K562 (cell line): ENCODE measurements at regions not wholly inside any gene's neighbourhood (a gene's known extent, or its start where the extent isn't known, plus 50 kb on each side); places are given as distances from the start of the nearest gene placed in this dataset.
A peak's percentile ranks its signal among the peaks of the same experiment; 100 is the strongest.

Experiments
- ATAC-seq: fragments of 200-7000 bp; cut with Tn5 transposase; 3 replicates; pipeline ENCODE4 v1.9.1; 2020; ENCODE audit warnings: moderate library complexity
- BruUV-seq: library from RNA; stranded (reverse); fragments of 400-500 nt; replicated peaks from 2 replicates; lab custom pipeline; 2021; lab: Mats Ljungman, UMichigan
- CTCF ChIA-PET: fragments of 300-600 bp; formaldehyde crosslinking; extraction: SDS; loops from one replicate; lab custom pipeline; 2021; ENCODE audit warnings: low intra/inter-chr PET ratio; lab: Yijun Ruan, JAX
- POLR2A ChIA-PET: fragments of 300-600, 350-650 bp; sonication (Branson Sonifier 250); formaldehyde crosslinking; extraction: SDS; loops from one replicate; lab custom pipeline; 2021; ENCODE audit warnings: antibody characterized with exemption, inconsistent platforms; lab: Yijun Ruan, JAX
- DNase-seq, 4 experiments: peaks; one replicate each; pipeline versions ENCODE4 v3.0.0 to v3.0.0-alpha.2; 2011 to 2018; ENCODE audit warnings: low spot score in 3 of 4, mixed read lengths in 3 of 4; ENCODE audit errors: extremely low read depth in 1 of 4
- FAIRE-seq: peaks from 2 replicates; lab custom pipeline; 2011; peaks lifted over from hg19 to GRCh38; lab: Jason Lieb, UNC
- H2AFZ ChIP-seq: 2 replicates; pipeline ENCODE4 v1.6.0; 2011; ENCODE audit warnings: low read depth, low read length, control low read depth, inconsistent platforms
- H3K27ac ChIP-seq: fragments of 200-600 bp; 3 replicates; pipeline ENCODE4 v1.8.0; 2011; ENCODE audit warnings: low read depth, mild to moderate bottlenecking, control low read depth, inconsistent platforms, low read length, moderate library complexity, mixed read lengths; ENCODE audit errors: extremely low read depth
- H3K27me3 ChIP-seq, 2 experiments: fragments of 300-600 bp in 1 of 2; 2 replicates in 1 of 2; 3 replicates in 1 of 2; pipeline versions ENCODE4 v1.6.0 to v1.8.0; 2011; ENCODE audit warnings: inconsistent platforms in 2 of 2, low read length in 2 of 2, mild to moderate bottlenecking in 1 of 2, mixed read lengths in 1 of 2, moderate library complexity in 1 of 2; ENCODE audit not compliant: control insufficient read depth in 2 of 2, insufficient read depth in 2 of 2
- H3K36me3 ChIP-seq: fragments of 300-600 bp; 3 replicates; pipeline ENCODE4 v1.8.0; 2011; ENCODE audit warnings: mild to moderate bottlenecking, low read length, inconsistent platforms; ENCODE audit not compliant: control insufficient read depth, insufficient read depth
- H3K4me1 ChIP-seq, 2 experiments: fragments of 200-600 bp in 1 of 2; replicated peaks in 1 of 2; 2 replicates in 1 of 2; 3 replicates in 1 of 2; pipeline versions ENCODE4 v1.5.1 to v1.8.0; 2011; ENCODE audit warnings: inconsistent platforms in 2 of 2, low read length in 2 of 2, mild to moderate bottlenecking in 1 of 2, mixed read lengths in 1 of 2, moderate library complexity in 1 of 2; ENCODE audit not compliant: control insufficient read depth in 2 of 2, insufficient read depth in 2 of 2
- H3K4me2 ChIP-seq: 2 replicates; pipeline ENCODE4 v1.6.1; 2011; ENCODE audit warnings: low read length, control low read depth, inconsistent platforms, mixed read lengths; ENCODE audit not compliant: insufficient read depth
- H3K4me3 ChIP-seq: fragments of 200-600 bp; sonication (generic), shearing (Covaris generic); 2 replicates; pipeline ENCODE4 v1.5.1; 2016; ENCODE audit warnings: control low read depth, inconsistent platforms
- H3K79me2 ChIP-seq: fragments of 200-600 bp; 3 replicates; pipeline ENCODE4 v1.8.0; 2011; ENCODE audit warnings: low read length, inconsistent platforms; ENCODE audit not compliant: control insufficient read depth, insufficient read depth
- H3K9ac ChIP-seq, 2 experiments: 2 replicates each; pipeline versions ENCODE4 v1.6.0 to v1.6.1; 2011; ENCODE audit warnings: low read depth in 2 of 2, low read length in 2 of 2, control low read depth in 1 of 2, inconsistent platforms in 1 of 2, mild to moderate bottlenecking in 1 of 2, mixed read lengths in 1 of 2; ENCODE audit not compliant: insufficient read depth in 1 of 2
- H3K9me1 ChIP-seq: one replicate; pipeline ENCODE4 v1.6.0; 2011; ENCODE audit warnings: inconsistent platforms, mild to moderate bottlenecking, low read length, moderate library complexity; ENCODE audit not compliant: control insufficient read depth, insufficient read depth
- H3K9me3 ChIP-seq: replicated peaks from 2 replicates; pipeline ENCODE4 v1.5.1; 2011; ENCODE audit warnings: low read depth, low read length, inconsistent platforms; ENCODE audit not compliant: control insufficient read depth, insufficient read depth
- H4K20me1 ChIP-seq: replicated peaks from 2 replicates; pipeline ENCODE4 v1.6.1; 2011; ENCODE audit warnings: low read length, inconsistent platforms, mixed read lengths; ENCODE audit not compliant: control insufficient read depth, insufficient read depth
- FOS ChIP-seq: IDR thresholded peaks from 3 replicates; pipeline ENCODE4 v1.6.1; 2011; ENCODE audit not compliant: insufficient read length; ENCODE audit errors: extremely low read depth
- HDGF ChIP-seq: fragments of 450-650 bp; IDR thresholded peaks from 2 replicates; pipeline ENCODE4 v1.6.1; 2016
- JUND ChIP-seq, 2 experiments: IDR thresholded peaks; 2 replicates in 1 of 2; 3 replicates in 1 of 2; pipeline ENCODE4 v1.6.1; 2011; ENCODE audit warnings: borderline replicate concordance in 2 of 2, low read depth in 2 of 2, low read length in 2 of 2, improper control_type of control experiment in 1 of 2, missing biosample characterization in 1 of 2, missing genetic modification characterization in 1 of 2, missing genetic modification reagents in 1 of 2
- PCBP1 ChIP-seq: fragments of 200-400 bp; formaldehyde crosslinking; IDR thresholded peaks from 2 replicates; pipeline ENCODE4 v1.6.1; 2018; ENCODE audit warnings: mild to moderate bottlenecking, low read depth, low read length; ENCODE audit not compliant: poor library complexity, severe bottlenecking
- SMARCA5 ChIP-seq: fragments of 450-650 bp; IDR thresholded peaks from 2 replicates; pipeline ENCODE4 v1.6.1; 2016
- TOE1 ChIP-seq, 2 experiments: fragments of 450-650 bp in 1 of 2; sonication (generic) in 1 of 2; formaldehyde crosslinking in 1 of 2; IDR thresholded peaks; 2 replicates each; pipeline versions ENCODE4 v1.7.1 to v1.8.0; 2016 to 2022; ENCODE audit warnings: borderline replicate concordance in 2 of 2, mild to moderate bottlenecking in 2 of 2, antibody characterized with exemption in 1 of 2, inconsistent platforms in 1 of 2, low read depth in 1 of 2, missing genetic modification reagents in 1 of 2, moderate library complexity in 1 of 2
- ZBTB40 ChIP-seq, 2 experiments: fragments of 450-650 bp in 1 of 2; sonication (generic) in 1 of 2; formaldehyde crosslinking in 1 of 2; IDR thresholded peaks; 2 replicates each; pipeline versions ENCODE4 v1.7.1 to v1.9.0; 2016 to 2022; ENCODE audit warnings: inconsistent platforms in 1 of 2, mild to moderate bottlenecking in 1 of 2, missing genetic modification reagents in 1 of 2
- ZNF277 ChIP-seq: fragments of 250-450 bp; sonication (Bioruptor Pico); IDR thresholded peaks from 2 replicates; pipeline ENCODE4 v1.8.0; 2022; ENCODE audit warnings: inconsistent platforms, mild to moderate bottlenecking, moderate library complexity, borderline replicate concordance
- ZNF311 ChIP-seq: fragments of 250-450 bp; sonication (Bioruptor Pico); IDR thresholded peaks from 2 replicates; pipeline ENCODE4 v1.4.0; 2020; ENCODE audit warnings: mild to moderate bottlenecking, moderate library complexity
- ZNF324 ChIP-seq: fragments of 250-450 bp; sonication (Bioruptor Pico); IDR thresholded peaks from 2 replicates; pipeline ENCODE4 v1.4.0; 2020; ENCODE audit warnings: mild to moderate bottlenecking
- ZNF445 ChIP-seq: fragments of 250-450 bp; sonication (Bioruptor Pico); IDR thresholded peaks from 2 replicates; pipeline ENCODE4 v1.4.0; 2020; ENCODE audit warnings: low read depth, mild to moderate bottlenecking, moderate library complexity
- ZNF785 ChIP-seq: fragments of 250-450 bp; sonication (Bioruptor Pico); IDR thresholded peaks from 2 replicates; pipeline ENCODE4 v1.4.0; 2020; ENCODE audit warnings: mild to moderate bottlenecking
- WGBS: fragments of 100-300 bp; shearing (Covaris generic); methylation state at CpG from one replicate; pipeline ENCODE4 v1.1.6; 2016; ENCODE audit warnings: low coverage, mixed read lengths; ENCODE audit not compliant: insufficient coverage; ENCODE audit errors: missing lambda C conversion rate; 5-methylcytosine and 5-hydroxymethylcytosine counted together
- in situ Hi-C: fragments of 300-500 bp; cut with MboI; formaldehyde crosslinking; loops from 4 replicates; pipeline ENCODE4 v1.15.0; 2018; ENCODE audit warnings: inconsistent platforms, mixed read lengths
- intact Hi-C: fragments of 100-400 bp; cut with micrococcal nuclease; formaldehyde crosslinking; loops from 2 replicates; pipeline ENCODE4 v1.14.2; 2022

GRCh38 chr7:138267934-138268333 lies 191.7 kb downstream of the AKR1D1 start:
- FAIRE-seq = no peak
- H3K79me2 ChIP-seq = no peaks in the 10 kb centered on the region
- H3K4me3 ChIP-seq = no peak overlapping the region
- ChIA-PET CTCF (no interaction called here), POLR2A (interaction anchor here (0.6 to 0.7 kb wide), 2 partner anchors 10 to 86 kb away, joined by 3 read pairs; no protein-coding TSS in a partner anchor)
- BruUV-seq = no TSS peak
- 26% methylated on average over 6 of the region's 6 CpGs for WGBS
- peak overlapping the region in 1 of 2 experiments; percentile 54; a peak in 2 of 4 replicates for H3K9ac ChIP-seq
- no peaks in the 10 kb centered on the region for H3K9me1 ChIP-seq
- no peaks in the 10 kb centered on the region; a peak in 1 of 5 replicates for H3K4me1 ChIP-seq
- intact Hi-C loops (no loop called here), in situ Hi-C loops (no loop called here)
- no peak overlapping the region for H3K27ac ChIP-seq
- H3K4me2 ChIP-seq = no peak overlapping the region
- DNase-seq = no peak
- no peaks in the 10 kb centered on the region for H3K36me3 ChIP-seq
- no peaks in the 10 kb centered on the region for H4K20me1 ChIP-seq
- H3K27me3 ChIP-seq = no peaks in the 10 kb centered on the region
- no peak overlapping the region for H2AFZ ChIP-seq
- no peaks in the 10 kb centered on the region for H3K9me3 ChIP-seq
- ATAC-seq = peak; percentile 38
- no peak for TF ChIP-seq FOS
- no peak for TF ChIP-seq ZNF324
- TF ChIP-seq ZNF311 (CRISPR knock-in tag) = no peak
- no peak for TF ChIP-seq ZNF785 (CRISPR knock-in tag)
- TF ChIP-seq SMARCA5 = no peak
- TF ChIP-seq PCBP1 = no peak
- TF ChIP-seq HDGF = no peak
- no peak for TF ChIP-seq ZBTB40 (IDR thresholded peaks at IDR 0.05)
- no peak for TF ChIP-seq ZBTB40 (CRISPR knock-in tag; IDR thresholded peaks at IDR 0.05)
- TF ChIP-seq ZNF277 (CRISPR knock-in tag) = no peak
- TF ChIP-seq TOE1 (IDR thresholded peaks at IDR 0.05; ENCODE audit: borderline replicate concordance) = no peak
- no peak for TF ChIP-seq TOE1 (CRISPR knock-in tag; IDR thresholded peaks at IDR 0.05; ENCODE audit: borderline replicate concordance, low read depth)
- TF ChIP-seq ZNF445 = no peak
- TF ChIP-seq JUND (IDR thresholded peaks at IDR 0.05; ENCODE audit: borderline replicate concordance, low read depth, low read length) = no peak
- TF ChIP-seq JUND (tag; IDR thresholded peaks at IDR 0.05; ENCODE audit: borderline replicate concordance, low read depth, low read length) = no peak
